ENCODE measurements at regions not wholly inside any gene's neighbourhood (a gene's known extent, or its start where the extent isn't known, plus 50 kb on each side); places are given as distances from the start of the nearest gene placed in this dataset.

GRCh38 chr2:7766088-7766722 lies 849.0 kb downstream of the RNF144A start:
- no peak for DNase-seq

GRCh38 chr2:7766978-7767565 lies 849.9 kb downstream of the RNF144A start:
- DNase-seq = no peak

GRCh38 chr2:7767902-7768301 lies 850.7 kb downstream of the RNF144A start:
- DNase-seq = no peak

GRCh38 chr2:7771781-7772180 lies 854.6 kb downstream of the RNF144A start:
- no peak for DNase-seq

- no peak for DNase-seq
These were observed 856.4 kb downstream of the RNF144A start for GRCh38 chr2:7773362-7774360.

GRCh38 chr2:7774481-7774880 lies 857.3 kb downstream of the RNF144A start:
- no peak for DNase-seq

- no peak for DNase-seq
These were observed 860.5 kb downstream of the RNF144A start for GRCh38 chr2:7777668-7778067.

- no peak for DNase-seq
These were observed 863.1 kb downstream of the RNF144A start for GRCh38 chr2:7780321-7780720.

GRCh38 chr2:7785700-7786099 lies 868.5 kb downstream of the RNF144A start:
- no peak for DNase-seq

GRCh38 chr2:7788736-7789135 lies 871.5 kb downstream of the RNF144A start:
- no peak for DNase-seq

- peak in 1 of 14 donors; percentile 60 for DNase-seq
These were observed 874.9 kb downstream of the RNF144A start for GRCh38 chr2:7792031-7792651.

- DNase-seq = no peak
These were observed 878.8 kb downstream of the RNF144A start for GRCh38 chr2:7795778-7796563.

- DNase-seq = no peak
These were observed 881.8 kb upstream of the ID2 start for GRCh38 chr2:7800031-7800430.

GRCh38 chr2:7801212-7801611 lies 880.6 kb upstream of the ID2 start:
- no peak for DNase-seq

GRCh38 chr2:7803515-7803914 lies 878.3 kb upstream of the ID2 start:
- no peak for DNase-seq

- DNase-seq = no peak
These were observed 872.2 kb upstream of the ID2 start for GRCh38 chr2:7809640-7810039.

GRCh38 chr2:7811073-7811472 lies 870.8 kb upstream of the ID2 start:
- DNase-seq = no peak

GRCh38 chr2:7812231-7812995 lies 869.4 kb upstream of the ID2 start:
- DNase-seq = no peak

GRCh38 chr2:7813541-7814292 lies 868.1 kb upstream of the ID2 start:
- DNase-seq = no peak

GRCh38 chr2:7815726-7816125 lies 866.1 kb upstream of the ID2 start:
- no peak for DNase-seq

GRCh38 chr2:7816233-7816632 lies 865.6 kb upstream of the ID2 start:
- no peak for DNase-seq
